Epithelial cell of proximal tubule (primary cell): ENCODE measurements at regions not wholly inside any gene's neighbourhood (a gene's known extent, or its start where the extent isn't known, plus 50 kb on each side); places are given as distances from the start of the nearest gene placed in this dataset.

Experiments
- DNase-seq: peaks from one replicate; pipeline ENCODE4 v3.0.0-alpha.2; 2011; ENCODE audit warnings: low read depth
- H3K4me3 ChIP-seq: 2 replicates; pipeline ENCODE4 v1.5.1; 2011; ENCODE audit warnings: low read depth, mild to moderate bottlenecking, low read length
- TF ChIP-seq, protein P1 (sequence below): conservative IDR thresholded peaks from 2 replicates; pipeline ENCODE4 v1.5.1; 2012; ENCODE audit warnings: low read depth, mild to moderate bottlenecking, low read length

- no peak for DNase-seq
- TF ChIP-seq, protein P1, sequence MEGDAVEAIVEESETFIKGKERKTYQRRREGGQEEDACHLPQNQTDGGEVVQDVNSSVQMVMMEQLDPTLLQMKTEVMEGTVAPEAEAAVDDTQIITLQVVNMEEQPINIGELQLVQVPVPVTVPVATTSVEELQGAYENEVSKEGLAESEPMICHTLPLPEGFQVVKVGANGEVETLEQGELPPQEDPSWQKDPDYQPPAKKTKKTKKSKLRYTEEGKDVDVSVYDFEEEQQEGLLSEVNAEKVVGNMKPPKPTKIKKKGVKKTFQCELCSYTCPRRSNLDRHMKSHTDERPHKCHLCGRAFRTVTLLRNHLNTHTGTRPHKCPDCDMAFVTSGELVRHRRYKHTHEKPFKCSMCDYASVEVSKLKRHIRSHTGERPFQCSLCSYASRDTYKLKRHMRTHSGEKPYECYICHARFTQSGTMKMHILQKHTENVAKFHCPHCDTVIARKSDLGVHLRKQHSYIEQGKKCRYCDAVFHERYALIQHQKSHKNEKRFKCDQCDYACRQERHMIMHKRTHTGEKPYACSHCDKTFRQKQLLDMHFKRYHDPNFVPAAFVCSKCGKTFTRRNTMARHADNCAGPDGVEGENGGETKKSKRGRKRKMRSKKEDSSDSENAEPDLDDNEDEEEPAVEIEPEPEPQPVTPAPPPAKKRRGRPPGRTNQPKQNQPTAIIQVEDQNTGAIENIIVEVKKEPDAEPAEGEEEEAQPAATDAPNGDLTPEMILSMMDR, result no peak
- H3K4me3 ChIP-seq, result no peak overlapping the region
Observed at GRCh38 chr18:45361125-45361851, 254.0 kb upstream of the SLC14A2 start.

DNA sequence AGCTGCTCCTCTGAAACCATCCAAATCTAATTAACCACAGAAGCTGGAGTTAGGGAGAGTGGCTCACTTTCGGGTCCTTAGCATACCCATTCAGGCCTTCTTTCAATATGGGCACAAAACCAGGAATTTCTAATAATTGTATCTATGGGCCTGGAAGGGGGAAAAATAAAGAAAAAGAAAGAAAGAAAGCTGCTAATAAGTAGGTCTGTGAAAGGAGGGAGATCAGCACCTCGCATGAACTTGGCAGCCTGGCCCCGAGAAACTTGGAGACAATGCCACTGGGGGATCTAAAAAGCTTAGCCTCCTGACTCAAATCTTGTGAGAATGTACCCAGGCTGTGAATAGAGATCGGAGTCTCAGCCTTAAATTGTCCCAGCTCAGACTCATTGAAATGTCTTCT lies 252.1 kb upstream of the SLC14A2 start:
- no peak for DNase-seq
- no peak overlapping the region for H3K4me3 ChIP-seq
- TF ChIP-seq, protein P1, result no peak

DNA sequence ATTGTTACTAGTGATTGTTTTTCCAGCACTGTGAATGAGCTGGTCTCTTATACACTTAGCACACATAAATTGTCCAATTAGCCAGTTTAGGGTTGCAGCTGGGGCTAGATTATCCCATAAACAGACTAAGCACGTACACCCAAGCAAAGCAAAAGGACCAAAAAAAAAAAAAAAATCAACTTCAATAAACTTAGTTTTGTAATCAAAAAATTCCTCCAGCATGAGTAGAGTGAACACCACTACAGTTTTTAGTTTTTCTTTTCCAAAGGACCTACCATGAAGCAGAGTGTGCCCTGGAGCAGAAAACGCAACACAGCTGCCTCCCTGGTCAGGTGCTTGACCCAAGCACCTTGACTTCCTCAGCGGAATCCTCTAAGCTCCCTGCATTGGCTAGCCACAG lies 249.4 kb upstream of the SLC14A2 start:
- no peak overlapping the region for H3K4me3 ChIP-seq
- no peak for DNase-seq
- TF ChIP-seq, protein P1, result no peak

GRCh38 chr18:45370255-45371010 lies 244.8 kb upstream of the SLC14A2 start:
- no peak for DNase-seq
- no peak overlapping the region for H3K4me3 ChIP-seq
- TF ChIP-seq, protein P1, result no peak

GRCh38 chr18:45373286-45373880 lies 241.9 kb upstream of the SLC14A2 start:
- DNase-seq, result no peak
- TF ChIP-seq, protein P1, result no peak
- no peak overlapping the region for H3K4me3 ChIP-seq

- DNase-seq, result no peak
- TF ChIP-seq, protein P1, result no peak
- no peak overlapping the region for H3K4me3 ChIP-seq
Observed at GRCh38 chr18:45374236-45374635, 241.0 kb upstream of the SLC14A2 start.
